ENCODE measurements at regions not wholly inside any gene's neighbourhood (a gene's known extent, or its start where the extent isn't known, plus 50 kb on each side); places are given as distances from the start of the nearest gene placed in this dataset.

DNA sequence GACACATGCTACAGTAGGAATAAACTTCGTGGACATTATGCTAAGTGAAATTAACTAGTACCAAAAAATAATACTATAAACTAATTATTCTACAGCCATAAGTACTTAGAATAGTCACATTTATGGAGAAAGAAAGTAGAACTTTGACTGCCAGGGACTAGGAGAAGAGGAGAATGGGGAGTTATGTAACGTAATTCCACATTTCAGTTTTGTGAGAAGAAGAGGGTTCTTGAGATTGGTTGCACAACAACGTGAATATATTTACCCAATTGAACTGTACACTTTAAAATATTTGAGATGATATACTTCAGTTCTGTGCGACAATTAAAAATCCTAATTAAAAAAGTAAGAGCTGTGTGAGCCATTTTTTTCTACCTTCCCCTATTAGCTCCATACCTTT, 1412.9 kb downstream of the PLA2G4A start:
- no peak overlapping the region for H4K8ac ChIP-seq (ENCODE audit: low read depth, low read length)
- no peak overlapping the region for H3K23ac ChIP-seq (ENCODE audit: low read length)
- H3K79me2 ChIP-seq (ENCODE audit: control insufficient read depth, insufficient read depth, low read length, poor library complexity), result no peaks in the 10 kb centered on the region
- H4K12ac ChIP-seq (ENCODE audit: low read depth, low read length), result no peak overlapping the region
- no peak overlapping the region for H4K91ac ChIP-seq (ENCODE audit: low read depth, low read length)
- no peak overlapping the region for H3K18ac ChIP-seq (ENCODE audit: low read length)
- no peak overlapping the region for H3K27ac ChIP-seq (ENCODE audit: low read depth, low read length)
- no peak for DNase-seq
- no peak overlapping the region for H3K4me3 ChIP-seq (ENCODE audit: low read depth, low read length)
- no peaks in the 10 kb centered on the region for H3K4me1 ChIP-seq (ENCODE audit: control insufficient read depth in 1 of 2, insufficient read depth in 2 of 2, low read length in 2 of 2)
- H3K14ac ChIP-seq (ENCODE audit: low read length), result no peak overlapping the region
- no peaks in the 10 kb centered on the region for H3K36me3 ChIP-seq (ENCODE audit: control insufficient read depth in 1 of 2, insufficient read depth in 2 of 2, low read length in 2 of 2)
- H3K9me3 ChIP-seq (ENCODE audit: insufficient read depth, low read depth, low read length), result no peaks in the 10 kb centered on the region
- no peaks in the 10 kb centered on the region for H3K27me3 ChIP-seq (ENCODE audit: insufficient read depth, low read length)
- no peak overlapping the region for H3K9ac ChIP-seq (ENCODE audit: low read length)
- no peak overlapping the region for H2AK5ac ChIP-seq (ENCODE audit: low read length)
- no peak overlapping the region for H2AFZ ChIP-seq (ENCODE audit: insufficient read depth, low read length, poor library complexity)
- H2BK120ac ChIP-seq (ENCODE audit: insufficient read depth, low read length, poor library complexity), result no peak overlapping the region
- H3K4me2 ChIP-seq (ENCODE audit: low read length), result no peak overlapping the region
- no peak overlapping the region for H2BK12ac ChIP-seq (ENCODE audit: low read length)
- H2BK5ac ChIP-seq (ENCODE audit: low read depth, low read length, poor library complexity), result no peak overlapping the region
- H3K79me1 ChIP-seq (ENCODE audit: low read length), result no peaks in the 10 kb centered on the region
- H3K4ac ChIP-seq (ENCODE audit: low read depth, low read length), result no peak overlapping the region
- no CpG with 5 or more reads among the region's 4 CpGs for WGBS (ENCODE audit: extremely low coverage, insufficient coverage, insufficient read length)

DNA sequence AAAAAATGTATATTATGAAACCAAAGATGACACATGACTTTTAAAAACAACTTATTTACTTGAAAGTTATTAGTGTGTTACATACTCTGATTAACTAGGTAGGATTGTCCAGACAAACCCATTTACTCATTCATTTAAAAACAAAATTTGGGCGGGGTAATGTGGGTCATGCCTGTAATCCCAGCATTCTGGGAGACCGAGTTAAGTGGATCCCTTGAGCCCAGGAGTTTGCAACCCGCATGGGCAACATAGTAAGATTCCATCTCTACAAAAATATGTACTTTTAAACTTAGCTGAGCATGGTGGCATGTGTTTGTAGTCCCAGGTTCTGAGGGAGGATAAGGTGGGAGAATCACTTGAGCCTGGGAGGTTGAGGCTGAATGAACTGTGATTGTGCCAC, 1414.7 kb downstream of the PLA2G4A start:
- Histone ChIP-seq H2BK12ac (ENCODE audit: low read length) (no peak overlapping the region), H3K4me3 (ENCODE audit: low read depth, low read length) (no peak overlapping the region), H3K23ac (ENCODE audit: low read length) (no peak overlapping the region), H3K9ac (ENCODE audit: low read length) (no peak overlapping the region), H3K4me1 (ENCODE audit: control insufficient read depth in 1 of 2, insufficient read depth in 2 of 2, low read length in 2 of 2) (no peaks in the 10 kb centered on the region), H3K79me1 (ENCODE audit: low read length) (no peaks in the 10 kb centered on the region), H2BK120ac (ENCODE audit: insufficient read depth, low read length, poor library complexity) (no peak overlapping the region), H4K12ac (ENCODE audit: low read depth, low read length) (no peak overlapping the region), H3K4ac (ENCODE audit: low read depth, low read length) (no peak overlapping the region), H3K79me2 (ENCODE audit: control insufficient read depth, insufficient read depth, low read length, poor library complexity) (no peaks in the 10 kb centered on the region), H3K36me3 (ENCODE audit: control insufficient read depth in 1 of 2, insufficient read depth in 2 of 2, low read length in 2 of 2) (no peaks in the 10 kb centered on the region), H3K27me3 (ENCODE audit: insufficient read depth, low read length) (no peaks in the 10 kb centered on the region), H4K8ac (ENCODE audit: low read depth, low read length) (no peak overlapping the region), H4K91ac (ENCODE audit: low read depth, low read length) (no peak overlapping the region), H3K4me2 (ENCODE audit: low read length) (no peak overlapping the region), H3K9me3 (ENCODE audit: insufficient read depth, low read depth, low read length) (no peaks in the 10 kb centered on the region), H2AFZ (ENCODE audit: insufficient read depth, low read length, poor library complexity) (no peak overlapping the region), H3K14ac (ENCODE audit: low read length) (no peak overlapping the region), H2BK5ac (ENCODE audit: low read depth, low read length, poor library complexity) (no peak overlapping the region), H3K18ac (ENCODE audit: low read length) (no peak overlapping the region), H2AK5ac (ENCODE audit: low read length) (no peak overlapping the region), H3K27ac (ENCODE audit: low read depth, low read length) (no peak overlapping the region)
- WGBS (ENCODE audit: extremely low coverage, insufficient coverage, insufficient read length), result no CpG with 5 or more reads among the region's 3 CpGs
- peak; percentile 81 to 93 for DNase-seq

DNA sequence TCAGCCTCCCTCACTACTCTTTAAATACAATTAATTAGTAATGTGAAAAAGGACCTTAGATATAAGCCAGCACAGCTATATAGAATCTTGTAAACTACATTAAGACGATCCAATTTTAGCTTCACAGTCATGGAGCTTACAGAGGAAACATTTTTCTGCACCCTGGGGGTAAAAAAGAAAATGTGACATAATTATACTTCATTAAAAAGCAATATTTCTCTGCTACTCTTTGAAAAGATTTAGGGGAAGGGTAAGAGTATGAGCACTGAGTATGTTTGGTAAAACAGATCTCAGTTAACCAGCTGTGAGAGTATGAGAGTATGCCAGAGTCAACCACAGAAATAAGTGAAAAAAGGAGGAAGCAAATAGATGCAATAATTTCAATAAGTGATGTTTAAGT, 1415.9 kb downstream of the PLA2G4A start:
- no peak overlapping the region for H3K27ac ChIP-seq (ENCODE audit: low read depth, low read length)
- no peak overlapping the region for H4K12ac ChIP-seq (ENCODE audit: low read depth, low read length)
- H3K4me3 ChIP-seq (ENCODE audit: low read depth, low read length), result no peak overlapping the region
- H3K9me3 ChIP-seq (ENCODE audit: insufficient read depth, low read depth, low read length), result no peaks in the 10 kb centered on the region
- H4K8ac ChIP-seq (ENCODE audit: low read depth, low read length), result no peak overlapping the region
- H3K27me3 ChIP-seq (ENCODE audit: insufficient read depth, low read length), result no peaks in the 10 kb centered on the region
- no peak overlapping the region for H3K4ac ChIP-seq (ENCODE audit: low read depth, low read length)
- H3K4me2 ChIP-seq (ENCODE audit: low read length), result no peak overlapping the region
- no peak overlapping the region for H3K14ac ChIP-seq (ENCODE audit: low read length)
- no peak overlapping the region for H2AFZ ChIP-seq (ENCODE audit: insufficient read depth, low read length, poor library complexity)
- WGBS (ENCODE audit: extremely low coverage, insufficient coverage, insufficient read length), result no CpG with 5 or more reads among the region's 1 CpG
- H2AK5ac ChIP-seq (ENCODE audit: low read length), result no peak overlapping the region
- no peak overlapping the region for H4K91ac ChIP-seq (ENCODE audit: low read depth, low read length)
- H3K36me3 ChIP-seq (ENCODE audit: control insufficient read depth in 1 of 2, insufficient read depth in 2 of 2, low read length in 2 of 2), result no peaks in the 10 kb centered on the region
- no peak overlapping the region for H3K9ac ChIP-seq (ENCODE audit: low read length)
- H2BK120ac ChIP-seq (ENCODE audit: insufficient read depth, low read length, poor library complexity), result no peak overlapping the region
- no peak for DNase-seq
- H3K79me1 ChIP-seq (ENCODE audit: low read length), result no peaks in the 10 kb centered on the region
- no peaks in the 10 kb centered on the region for H3K4me1 ChIP-seq (ENCODE audit: control insufficient read depth in 1 of 2, insufficient read depth in 2 of 2, low read length in 2 of 2)
- no peaks in the 10 kb centered on the region for H3K79me2 ChIP-seq (ENCODE audit: control insufficient read depth, insufficient read depth, low read length, poor library complexity)
- H2BK12ac ChIP-seq (ENCODE audit: low read length), result no peak overlapping the region
- H2BK5ac ChIP-seq (ENCODE audit: low read depth, low read length, poor library complexity), result no peak overlapping the region
- H3K18ac ChIP-seq (ENCODE audit: low read length), result no peak overlapping the region
- H3K23ac ChIP-seq (ENCODE audit: low read length), result no peak overlapping the region

DNA sequence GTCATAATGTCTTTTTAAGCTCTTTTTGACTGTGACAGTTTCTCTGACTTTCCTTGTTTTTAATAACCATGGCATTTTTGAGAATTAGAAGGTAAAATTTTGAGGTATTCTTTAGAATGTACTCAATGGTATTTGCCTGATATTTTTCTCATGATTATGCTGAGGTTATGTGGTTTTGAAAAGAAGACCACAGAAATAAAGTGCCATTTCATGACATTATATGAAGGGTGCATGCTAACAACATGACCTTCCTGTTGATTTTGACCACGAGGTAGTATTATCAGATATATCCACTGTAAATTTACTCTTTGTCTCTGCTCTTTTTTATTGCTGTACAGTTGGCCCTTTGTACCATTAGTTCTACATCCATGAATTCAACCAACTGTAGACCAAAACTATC, 1418.5 kb downstream of the PLA2G4A start:
- Histone ChIP-seq H3K27ac (ENCODE audit: low read depth, low read length) (no peak overlapping the region), H3K4ac (ENCODE audit: low read depth, low read length) (no peak overlapping the region), H2BK5ac (ENCODE audit: low read depth, low read length, poor library complexity) (no peak overlapping the region), H4K91ac (ENCODE audit: low read depth, low read length) (no peak overlapping the region), H3K9ac (ENCODE audit: low read length) (no peak overlapping the region), H3K4me2 (ENCODE audit: low read length) (no peak overlapping the region), H3K36me3 (ENCODE audit: control insufficient read depth in 1 of 2, insufficient read depth in 2 of 2, low read length in 2 of 2) (no peaks in the 10 kb centered on the region), H3K27me3 (ENCODE audit: insufficient read depth, low read length) (no peaks in the 10 kb centered on the region), H3K14ac (ENCODE audit: low read length) (no peak overlapping the region), H3K23ac (ENCODE audit: low read length) (no peak overlapping the region), H4K12ac (ENCODE audit: low read depth, low read length) (no peak overlapping the region), H3K79me2 (ENCODE audit: control insufficient read depth, insufficient read depth, low read length, poor library complexity) (no peaks in the 10 kb centered on the region), H2AK5ac (ENCODE audit: low read length) (no peak overlapping the region), H3K4me3 (ENCODE audit: low read depth, low read length) (no peak overlapping the region), H3K18ac (ENCODE audit: low read length) (no peak overlapping the region), H3K4me1 (ENCODE audit: control insufficient read depth in 1 of 2, insufficient read depth in 2 of 2, low read length in 2 of 2) (no peaks in the 10 kb centered on the region), H3K9me3 (ENCODE audit: insufficient read depth, low read depth, low read length) (no peaks in the 10 kb centered on the region), H2BK12ac (ENCODE audit: low read length) (no peak overlapping the region), H4K8ac (ENCODE audit: low read depth, low read length) (no peak overlapping the region), H2BK120ac (ENCODE audit: insufficient read depth, low read length, poor library complexity) (no peak overlapping the region), H3K79me1 (ENCODE audit: low read length) (no peaks in the 10 kb centered on the region), H2AFZ (ENCODE audit: insufficient read depth, low read length, poor library complexity) (no peak overlapping the region)
- DNase-seq, result no peak
- no CpG with 5 or more reads among the region's 1 CpG for WGBS (ENCODE audit: extremely low coverage, insufficient coverage, insufficient read length)

Data from trophoblast cell (in vitro differentiated cells and primary cell).